ENCODE measurements at regions not wholly inside any gene's neighbourhood (a gene's known extent, or its start where the extent isn't known, plus 50 kb on each side); places are given as distances from the start of the nearest gene placed in this dataset.

DNA sequence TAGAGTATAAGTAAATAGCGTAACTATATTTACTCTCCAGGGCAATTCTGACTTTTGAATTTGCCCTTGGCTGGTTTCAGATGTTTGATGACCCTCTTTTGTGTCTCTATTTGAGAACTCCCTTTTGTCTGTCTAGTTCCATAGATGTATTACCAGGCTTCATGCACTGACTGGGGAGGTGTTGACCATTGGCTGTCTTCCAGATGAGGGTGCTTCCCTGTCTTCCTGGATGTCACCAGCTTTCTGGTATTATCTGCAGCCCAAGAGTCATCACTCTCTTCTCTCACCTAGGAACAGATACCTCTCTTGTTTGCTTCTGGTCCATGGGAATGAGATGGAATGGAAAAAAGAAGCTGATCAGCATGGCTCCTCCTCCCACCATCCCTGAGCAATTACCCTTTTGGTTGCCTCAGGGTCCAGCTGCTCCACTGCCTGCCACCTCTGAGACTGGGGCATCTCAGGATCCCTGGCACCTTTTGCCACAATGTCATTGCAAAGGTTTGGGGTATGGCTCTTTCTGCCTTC is 58.7 kb upstream of the TMED7 start:
- CTCF ChIA-PET (ENCODE audit: low intra/inter-chr PET ratio) = no interaction called here
- no TSS peak for BruUV-seq (replicated peaks)
- Histone ChIP-seq H3K79me2 (ENCODE audit: control insufficient read depth, insufficient read depth, low read length) (no peaks in the 10 kb centered on the region), H2AFZ (ENCODE audit: low read depth, low read length) (no peak overlapping the region), H3K27ac (ENCODE audit: extremely low read depth, low read depth, low read length) (no peak overlapping the region), H3K9me1 (ENCODE audit: control insufficient read depth, insufficient read depth, low read length) (no peaks in the 10 kb centered on the region), H3K4me2 (ENCODE audit: insufficient read depth, low read length) (no peak overlapping the region), H3K27me3 (ENCODE audit: control insufficient read depth in 2 of 2, insufficient read depth in 2 of 2, low read length in 2 of 2) (peaks cover 0 to 4% of the 10 kb centered on the region in 2 experiments; a peak in 1 of 5 replicates), H3K36me3 (ENCODE audit: control insufficient read depth, insufficient read depth, low read length) (no peaks in the 10 kb centered on the region), H4K20me1 (replicated peaks; ENCODE audit: control insufficient read depth, insufficient read depth, low read length) (no peaks in the 10 kb centered on the region), H3K9me3 (replicated peaks; ENCODE audit: control insufficient read depth, insufficient read depth, low read depth, low read length) (no peaks in the 10 kb centered on the region), H3K4me1 (replicated peaks in 1 of 2; ENCODE audit: control insufficient read depth in 2 of 2, insufficient read depth in 2 of 2, low read length in 2 of 2) (no peaks in the 10 kb centered on the region), H3K9ac (ENCODE audit: insufficient read depth in 1 of 2, low read depth in 2 of 2, low read length in 2 of 2) (no peak overlapping the region), H3K4me3 (no peak overlapping the region)
- POLR2A ChIA-PET = no interaction called here
- FAIRE-seq = no peak
- no peak for ATAC-seq
- WGBS (ENCODE audit: insufficient coverage, low coverage, missing lambda C conversion rate) = 5% methylated on average over 1 of the region's 1 CpG
- in situ Hi-C loops (cut with MboI) (no loop called here), intact Hi-C loops (cut with micrococcal nuclease) (no loop called here)
- DNase-seq (ENCODE audit: extremely low read depth in 1 of 4, low spot score in 3 of 4) = no peak
- no peak for TF ChIP-seq MEF2A (IDR thresholded peaks at IDR 0.05; ENCODE audit: control insufficient read depth, low read depth, low read length)
- TF ChIP-seq, protein P1, sequence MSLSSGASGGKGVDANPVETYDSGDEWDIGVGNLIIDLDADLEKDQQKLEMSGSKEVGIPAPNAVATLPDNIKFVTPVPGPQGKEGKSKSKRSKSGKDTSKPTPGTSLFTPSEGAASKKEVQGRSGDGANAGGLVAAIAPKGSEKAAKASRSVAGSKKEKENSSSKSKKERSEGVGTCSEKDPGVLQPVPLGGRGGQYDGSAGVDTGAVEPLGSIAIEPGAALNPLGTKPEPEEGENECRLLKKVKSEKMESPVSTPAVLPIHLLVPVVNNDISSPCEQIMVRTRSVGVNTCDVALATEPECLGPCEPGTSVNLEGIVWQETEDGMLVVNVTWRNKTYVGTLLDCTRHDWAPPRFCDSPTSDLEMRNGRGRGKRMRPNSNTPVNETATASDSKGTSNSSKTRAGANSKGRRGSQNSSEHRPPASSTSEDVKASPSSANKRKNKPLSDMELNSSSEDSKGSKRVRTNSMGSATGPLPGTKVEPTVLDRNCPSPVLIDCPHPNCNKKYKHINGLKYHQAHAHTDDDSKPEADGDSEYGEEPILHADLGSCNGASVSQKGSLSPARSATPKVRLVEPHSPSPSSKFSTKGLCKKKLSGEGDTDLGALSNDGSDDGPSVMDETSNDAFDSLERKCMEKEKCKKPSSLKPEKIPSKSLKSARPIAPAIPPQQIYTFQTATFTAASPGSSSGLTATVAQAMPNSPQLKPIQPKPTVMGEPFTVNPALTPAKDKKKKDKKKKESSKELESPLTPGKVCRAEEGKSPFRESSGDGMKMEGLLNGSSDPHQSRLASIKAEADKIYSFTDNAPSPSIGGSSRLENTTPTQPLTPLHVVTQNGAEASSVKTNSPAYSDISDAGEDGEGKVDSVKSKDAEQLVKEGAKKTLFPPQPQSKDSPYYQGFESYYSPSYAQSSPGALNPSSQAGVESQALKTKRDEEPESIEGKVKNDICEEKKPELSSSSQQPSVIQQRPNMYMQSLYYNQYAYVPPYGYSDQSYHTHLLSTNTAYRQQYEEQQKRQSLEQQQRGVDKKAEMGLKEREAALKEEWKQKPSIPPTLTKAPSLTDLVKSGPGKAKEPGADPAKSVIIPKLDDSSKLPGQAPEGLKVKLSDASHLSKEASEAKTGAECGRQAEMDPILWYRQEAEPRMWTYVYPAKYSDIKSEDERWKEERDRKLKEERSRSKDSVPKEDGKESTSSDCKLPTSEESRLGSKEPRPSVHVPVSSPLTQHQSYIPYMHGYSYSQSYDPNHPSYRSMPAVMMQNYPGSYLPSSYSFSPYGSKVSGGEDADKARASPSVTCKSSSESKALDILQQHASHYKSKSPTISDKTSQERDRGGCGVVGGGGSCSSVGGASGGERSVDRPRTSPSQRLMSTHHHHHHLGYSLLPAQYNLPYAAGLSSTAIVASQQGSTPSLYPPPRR (CRISPR knock-in tag; IDR thresholded peaks at IDR 0.05; ENCODE audit: borderline replicate concordance) = no peak
- no peak for TF ChIP-seq PHB (CRISPR knock-in tag; IDR thresholded peaks at IDR 0.05)
- no peak for TF ChIP-seq HDAC2 (IDR thresholded peaks at IDR 0.05)
- no peak for TF ChIP-seq TSC22D4 (tag; IDR thresholded peaks at IDR 0.05)
- no peak for TF ChIP-seq TBP (optimal IDR thresholded peaks at IDR 0.05; ENCODE audit: low read depth, low read length)
- TF ChIP-seq, protein P2, sequence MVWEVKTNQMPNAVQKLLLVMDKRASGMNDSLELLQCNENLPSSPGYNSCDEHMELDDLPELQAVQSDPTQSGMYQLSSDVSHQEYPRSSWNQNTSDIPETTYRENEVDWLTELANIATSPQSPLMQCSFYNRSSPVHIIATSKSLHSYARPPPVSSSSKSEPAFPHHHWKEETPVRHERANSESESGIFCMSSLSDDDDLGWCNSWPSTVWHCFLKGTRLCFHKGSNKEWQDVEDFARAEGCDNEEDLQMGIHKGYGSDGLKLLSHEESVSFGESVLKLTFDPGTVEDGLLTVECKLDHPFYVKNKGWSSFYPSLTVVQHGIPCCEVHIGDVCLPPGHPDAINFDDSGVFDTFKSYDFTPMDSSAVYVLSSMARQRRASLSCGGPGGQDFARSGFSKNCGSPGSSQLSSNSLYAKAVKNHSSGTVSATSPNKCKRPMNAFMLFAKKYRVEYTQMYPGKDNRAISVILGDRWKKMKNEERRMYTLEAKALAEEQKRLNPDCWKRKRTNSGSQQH (CRISPR knock-in tag; IDR thresholded peaks at IDR 0.05) = no peak
- TF ChIP-seq POU5F1 (IDR thresholded peaks at IDR 0.05; ENCODE audit: borderline replicate concordance, low read depth, low read length, partially characterized antibody) = no peak
- no peak for TF ChIP-seq GABPB1 (CRISPR knock-in tag; IDR thresholded peaks at IDR 0.05)
- no peak for TF ChIP-seq HOXB6 (CRISPR knock-in tag; IDR thresholded peaks at IDR 0.05; ENCODE audit: borderline replicate concordance)
- TF ChIP-seq ZNF165 (CRISPR knock-in tag; IDR thresholded peaks at IDR 0.05; ENCODE audit: borderline replicate concordance) = no peak
- no peak for TF ChIP-seq ASH1L (IDR thresholded peaks at IDR 0.05; ENCODE audit: borderline replicate concordance, low read depth, partially characterized antibody)
- no peak for TF ChIP-seq NCOA6 (IDR thresholded peaks at IDR 0.05)
- TF ChIP-seq, protein P3, sequence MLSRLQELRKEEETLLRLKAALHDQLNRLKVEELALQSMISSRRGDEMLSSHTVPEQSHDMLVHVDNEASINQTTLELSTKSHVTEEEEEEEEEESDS (CRISPR knock-in tag; IDR thresholded peaks at IDR 0.05) = no peak
- TF ChIP-seq FOXM1 (IDR thresholded peaks at IDR 0.05; ENCODE audit: low read depth) = no peak
- TF ChIP-seq FOXM1 (CRISPR knock-in tag; IDR thresholded peaks at IDR 0.05; ENCODE audit: low read depth) = no peak
